Skeletal muscle tissue (tissue), 3 donors: ENCODE measurements at regions not wholly inside any gene's neighbourhood (a gene's known extent, or its start where the extent isn't known, plus 50 kb on each side); places are given as distances from the start of the nearest gene placed in this dataset.

Experiments used
- H3K27ac ChIP-seq: one replicate; pipeline ENCODE4 v1.7.0; 2013; ENCODE audit warnings: mild to moderate bottlenecking, low read depth, low read length, inconsistent platforms
- H3K27me3 ChIP-seq, 3 donors: one replicate each; pipeline ENCODE4 v1.7.0; 2013; ENCODE audit warnings: low read length in 3 of 3; ENCODE audit not compliant: control insufficient read depth in 3 of 3, insufficient read depth in 3 of 3
- H3K36me3 ChIP-seq, 3 donors: one replicate each; pipeline ENCODE4 v1.7.0; 2013; ENCODE audit warnings: low read length in 3 of 3; ENCODE audit not compliant: control insufficient read depth in 3 of 3, insufficient read depth in 3 of 3
- H3K4me1 ChIP-seq, 3 donors: one replicate each; pipeline ENCODE4 v1.7.0; 2013; ENCODE audit warnings: low read length in 3 of 3, mild to moderate bottlenecking in 3 of 3; ENCODE audit not compliant: control insufficient read depth in 3 of 3, insufficient read depth in 3 of 3
- H3K4me3 ChIP-seq, 3 donors: one replicate each; pipeline ENCODE4 v1.7.0; 2013; ENCODE audit warnings: low read length in 3 of 3
- H3K9ac ChIP-seq, 3 donors: one replicate each; pipeline ENCODE4 v1.7.0; 2013; ENCODE audit warnings: low read length in 3 of 3, mild to moderate bottlenecking in 3 of 3, moderate library complexity in 2 of 3, low read depth in 1 of 3
- H3K9me3 ChIP-seq, 3 donors: one replicate each; pipeline ENCODE4 v1.7.0; 2013; ENCODE audit warnings: low read length in 3 of 3; ENCODE audit not compliant: control insufficient read depth in 3 of 3
- donor health status: Osteomylitis.

- no peaks in the 10 kb centered on the region for H3K27me3 ChIP-seq
- no peaks in the 10 kb centered on the region for H3K4me1 ChIP-seq
- H3K27ac ChIP-seq: no peak overlapping the region
- no peak overlapping the region for H3K9ac ChIP-seq
- H3K9me3 ChIP-seq: peaks cover 0 to 3% (median 0%) of the 10 kb centered on the region in 3 donors
- no peak overlapping the region for H3K4me3 ChIP-seq
- no peaks in the 10 kb centered on the region for H3K36me3 ChIP-seq
Measured at GRCh38 chr1:106831511-106831910, 225.0 kb upstream of the PRMT6 start.

DNA sequence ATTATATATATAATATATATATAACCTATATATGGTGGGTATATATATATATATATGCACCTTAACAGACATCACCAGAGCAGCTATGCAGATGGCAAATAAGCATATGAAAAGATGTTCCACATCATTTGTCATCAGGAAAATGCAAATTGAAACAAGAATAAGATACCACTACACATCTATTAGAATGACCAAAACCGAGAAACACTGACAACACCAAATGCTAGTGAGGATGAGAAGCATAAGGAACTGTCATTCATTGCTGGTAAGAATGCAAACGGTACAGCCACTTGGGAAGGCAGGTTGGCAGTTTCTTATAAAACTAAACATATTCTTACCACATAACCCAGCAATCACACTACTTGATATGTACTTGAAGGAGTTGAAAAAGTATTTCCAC is 219.8 kb upstream of the PRMT6 start:
- H3K4me1 ChIP-seq: no peaks in the 10 kb centered on the region
- H3K36me3 ChIP-seq: no peaks in the 10 kb centered on the region
- H3K27me3 ChIP-seq: no peaks in the 10 kb centered on the region

GRCh38 chr1:106843518-106843917 is 213.0 kb upstream of the PRMT6 start:
- H3K4me3 ChIP-seq: no peak overlapping the region
- H3K9me3 ChIP-seq: no peaks in the 10 kb centered on the region
- no peak overlapping the region for H3K27ac ChIP-seq
- no peaks in the 10 kb centered on the region for H3K27me3 ChIP-seq
- H3K4me1 ChIP-seq: no peaks in the 10 kb centered on the region
- no peaks in the 10 kb centered on the region for H3K36me3 ChIP-seq
- no peak overlapping the region for H3K9ac ChIP-seq

More for the DNA sequence above, 219.8 kb upstream of the PRMT6 start:
- Histone ChIP-seq H3K9ac (no peak overlapping the region), H3K4me3 (no peak overlapping the region), H3K9me3 (no peaks in the 10 kb centered on the region), H3K27ac (no peak overlapping the region)

DNA sequence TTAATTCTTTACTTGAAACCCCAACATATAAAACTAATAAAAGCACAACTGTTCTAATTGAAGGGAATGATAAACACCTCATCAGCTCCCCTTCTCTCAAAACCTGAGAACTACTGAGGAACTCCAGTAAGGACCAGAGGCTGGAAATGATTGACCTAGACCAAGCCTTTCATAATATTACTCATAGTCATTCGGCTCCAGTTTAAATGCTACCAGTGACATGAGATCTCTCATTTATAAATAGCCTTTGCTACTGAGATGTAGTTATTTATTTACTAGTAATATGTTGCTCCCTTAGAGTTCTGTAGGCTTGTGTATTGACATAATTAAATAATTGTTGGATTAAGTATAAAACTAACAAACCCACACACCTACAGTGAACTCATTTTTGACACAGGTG is 209.8 kb upstream of the PRMT6 start:
- Histone ChIP-seq H3K4me1 (no peaks in the 10 kb centered on the region), H3K9ac (no peak overlapping the region), H3K4me3 (no peak overlapping the region), H3K9me3 (no peaks in the 10 kb centered on the region), H3K36me3 (no peaks in the 10 kb centered on the region), H3K27me3 (no peaks in the 10 kb centered on the region), H3K27ac (no peak overlapping the region)

DNA sequence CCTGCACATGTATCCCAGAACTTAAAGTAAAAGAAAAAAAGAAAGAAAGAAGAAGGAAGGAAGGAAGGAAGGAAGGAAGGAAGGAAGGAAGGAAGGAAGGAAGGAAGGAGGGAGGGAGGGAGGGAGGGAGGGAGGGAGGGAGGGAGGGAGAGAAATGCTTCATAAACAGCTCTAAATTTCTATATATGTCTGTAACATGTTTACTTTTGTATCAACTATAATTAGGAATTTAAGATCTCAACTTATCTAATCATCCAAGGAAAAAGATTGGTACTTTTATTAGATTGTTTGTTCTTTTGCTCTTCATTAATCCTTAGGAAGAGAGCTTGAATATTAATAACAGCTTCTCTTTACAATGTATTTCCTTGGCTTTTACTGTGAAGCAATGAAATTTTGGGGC is 195.4 kb upstream of the PRMT6 start:
- no peaks in the 10 kb centered on the region for H3K9me3 ChIP-seq
- H3K4me1 ChIP-seq: no peaks in the 10 kb centered on the region
- H3K9ac ChIP-seq: no peak overlapping the region
- no peaks in the 10 kb centered on the region for H3K27me3 ChIP-seq
- no peak overlapping the region for H3K4me3 ChIP-seq
- no peak overlapping the region for H3K27ac ChIP-seq
- no peaks in the 10 kb centered on the region for H3K36me3 ChIP-seq

DNA sequence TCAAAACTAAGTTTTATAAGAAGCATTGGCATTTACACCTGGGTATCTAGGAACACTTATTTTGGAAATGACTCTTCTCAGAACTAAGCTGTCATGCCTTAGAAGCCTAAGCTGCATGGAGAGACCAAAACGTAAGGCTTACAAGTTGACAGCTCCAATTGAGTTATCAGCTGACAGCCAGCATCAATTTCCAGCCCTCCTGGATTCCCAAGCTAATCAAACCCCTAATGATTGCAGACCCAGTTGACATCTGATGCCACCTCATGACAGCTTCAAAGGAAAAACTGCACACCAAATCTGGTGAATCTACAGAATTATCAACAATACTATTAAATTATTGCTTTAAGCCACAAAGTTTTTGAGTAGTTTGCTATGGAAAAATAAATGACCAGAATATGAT is 187.6 kb upstream of the PRMT6 start:
- Histone ChIP-seq H3K4me3 (no peak overlapping the region), H3K4me1 (no peaks in the 10 kb centered on the region), H3K27ac (no peak overlapping the region), H3K9ac (no peak overlapping the region), H3K9me3 (no peaks in the 10 kb centered on the region), H3K36me3 (no peaks in the 10 kb centered on the region), H3K27me3 (no peaks in the 10 kb centered on the region)

GRCh38 chr1:106875622-106876021 is 180.9 kb upstream of the PRMT6 start:
- H3K4me3 ChIP-seq: no peak overlapping the region
- H3K36me3 ChIP-seq: no peaks in the 10 kb centered on the region
- no peak overlapping the region for H3K9ac ChIP-seq
- no peak overlapping the region for H3K27ac ChIP-seq
- no peaks in the 10 kb centered on the region for H3K9me3 ChIP-seq
- H3K4me1 ChIP-seq: no peaks in the 10 kb centered on the region
- no peaks in the 10 kb centered on the region for H3K27me3 ChIP-seq

GRCh38 chr1:106876384-106876783 is 180.1 kb upstream of the PRMT6 start:
- Histone ChIP-seq H3K4me3 (no peak overlapping the region), H3K4me1 (no peaks in the 10 kb centered on the region), H3K27ac (no peak overlapping the region), H3K36me3 (no peaks in the 10 kb centered on the region), H3K27me3 (no peaks in the 10 kb centered on the region), H3K9me3 (no peaks in the 10 kb centered on the region), H3K9ac (no peak overlapping the region)

DNA sequence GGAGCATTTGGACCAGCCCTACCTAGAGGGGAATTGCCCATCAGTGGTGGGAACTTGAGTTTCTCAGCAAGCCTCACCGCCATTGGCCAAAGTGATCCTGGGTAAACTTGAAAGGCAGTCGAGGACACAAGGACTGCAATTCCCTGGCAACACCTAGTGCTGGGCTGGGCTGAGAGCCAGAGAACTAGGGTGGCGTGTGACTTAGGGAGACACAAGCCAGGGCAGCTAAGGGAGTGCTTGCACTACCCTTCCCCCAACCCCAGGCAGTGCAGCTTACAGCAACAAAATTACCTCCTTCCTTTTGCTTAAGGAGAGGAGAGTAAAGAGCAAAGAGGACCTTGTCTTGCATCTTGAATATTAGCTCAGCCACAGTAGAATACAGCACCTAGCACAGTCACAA is 176.9 kb upstream of the PRMT6 start:
- Histone ChIP-seq H3K27me3 (no peaks in the 10 kb centered on the region), H3K9me3 (no peaks in the 10 kb centered on the region), H3K4me3 (no peak overlapping the region), H3K36me3 (no peaks in the 10 kb centered on the region), H3K27ac (no peak overlapping the region), H3K4me1 (no peaks in the 10 kb centered on the region), H3K9ac (no peak overlapping the region)

GRCh38 chr1:106880226-106880625 is 176.2 kb upstream of the PRMT6 start:
- Histone ChIP-seq H3K9me3 (no peaks in the 10 kb centered on the region), H3K9ac (no peak overlapping the region), H3K4me3 (no peak overlapping the region), H3K36me3 (no peaks in the 10 kb centered on the region), H3K4me1 (no peaks in the 10 kb centered on the region), H3K27ac (no peak overlapping the region), H3K27me3 (no peaks in the 10 kb centered on the region)

DNA sequence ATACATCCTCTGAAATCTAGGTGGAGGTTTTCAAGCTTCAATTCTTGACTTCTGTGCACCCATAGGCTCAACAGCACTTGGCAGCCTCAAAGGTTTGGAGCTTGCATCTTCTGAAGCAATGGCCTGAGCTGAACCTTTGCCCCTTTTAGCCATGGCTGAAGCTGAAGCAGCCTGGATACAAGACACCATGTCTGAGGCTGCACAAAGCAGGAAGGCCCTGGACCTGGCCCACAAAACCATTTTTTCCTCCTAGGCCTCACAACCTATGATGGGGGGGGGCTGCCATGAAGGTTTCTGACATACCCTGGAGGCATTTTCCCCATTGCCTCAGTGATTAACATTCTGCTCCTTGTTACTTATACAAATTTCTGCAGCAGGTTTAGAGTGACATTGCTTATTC is 173.3 kb upstream of the PRMT6 start:
- no peaks in the 10 kb centered on the region for H3K9me3 ChIP-seq
- H3K27me3 ChIP-seq: no peaks in the 10 kb centered on the region
- H3K36me3 ChIP-seq: no peaks in the 10 kb centered on the region
- H3K4me3 ChIP-seq: no peak overlapping the region
- no peak overlapping the region for H3K27ac ChIP-seq
- no peak overlapping the region for H3K9ac ChIP-seq
- H3K4me1 ChIP-seq: no peaks in the 10 kb centered on the region
